Endothelial cell of umbilical vein (primary cell): ENCODE measurements at regions not wholly inside any gene's neighbourhood (a gene's known extent, or its start where the extent isn't known, plus 50 kb on each side); places are given as distances from the start of the nearest gene placed in this dataset.

Experiments
- BruUV-seq: library from RNA; stranded (reverse); fragments of 400-500 nt; replicated peaks from 2 replicates; lab custom pipeline; 2021; lab: Mats Ljungman, UMichigan
- CTCF ChIA-PET: fragments of 300-600, 350-600 bp; sonication (Branson Sonifier 250); formaldehyde crosslinking; loops from one replicate; lab custom pipeline; 2021; ENCODE audit warnings: antibody characterized with exemption, inconsistent platforms; lab: Charles Lee
- POLR2A ChIA-PET: fragments of 300-600, 350-600 bp; sonication (Branson Sonifier 250); formaldehyde crosslinking; loops from one replicate; lab custom pipeline; 2021; ENCODE audit warnings: antibody characterized with exemption, inconsistent platforms; lab: Charles Lee
- DNase-seq: peaks from one replicate; pipeline ENCODE4 v3.0.0-alpha.2; 2011; ENCODE audit warnings: low read depth, low spot score
- FAIRE-seq: peaks from 2 replicates; lab custom pipeline; 2011; peaks lifted over from hg19 to GRCh38; lab: Jason Lieb, UNC
- H2AFZ ChIP-seq: 2 replicates; pipeline ENCODE4 v1.6.0; 2012; ENCODE audit warnings: low read depth, low read length, control low read depth, inconsistent platforms
- H3K27ac ChIP-seq: 2 replicates; pipeline ENCODE4 v1.5.1; 2011; ENCODE audit warnings: low read depth, mild to moderate bottlenecking, control low read depth, low read length, moderate library complexity; ENCODE audit not compliant: insufficient read depth
- H3K27me3 ChIP-seq, 2 experiments: 2 replicates each; pipeline versions ENCODE4 v1.6.0 to v1.6.1; 2011; ENCODE audit warnings: low read length in 2 of 2, mixed read lengths in 1 of 2; ENCODE audit not compliant: control insufficient read depth in 2 of 2, insufficient read depth in 2 of 2
- H3K36me3 ChIP-seq, 2 experiments: 2 replicates in 1 of 2; 3 replicates in 1 of 2; pipeline ENCODE4 v1.5.1; 2011; ENCODE audit warnings: low read length in 2 of 2, mild to moderate bottlenecking in 1 of 2, moderate library complexity in 1 of 2; ENCODE audit not compliant: control insufficient read depth in 2 of 2, insufficient read depth in 2 of 2; ENCODE audit errors: extremely low read depth in 1 of 2
- H3K4me1 ChIP-seq: 3 replicates; pipeline ENCODE4 v1.5.1; 2011; ENCODE audit warnings: mild to moderate bottlenecking, low read length; ENCODE audit not compliant: control insufficient read depth, insufficient read depth; ENCODE audit errors: extremely low read depth
- H3K4me2 ChIP-seq: 2 replicates; pipeline ENCODE4 v1.6.1; 2011; ENCODE audit warnings: low read length, control low read depth, mixed read lengths; ENCODE audit not compliant: insufficient read depth
- H3K4me3 ChIP-seq, 3 experiments: fragments of 200-600 bp in 1 of 3; sonication (generic), shearing (Covaris generic) in 1 of 3; replicated peaks in 1 of 3; 2 replicates each; pipeline ENCODE4 v1.5.1; 2011 to 2016; ENCODE audit warnings: control low read depth in 3 of 3, low read length in 3 of 3, mild to moderate bottlenecking in 2 of 3, inconsistent platforms in 1 of 3, low read depth in 1 of 3, moderate library complexity in 1 of 3; ENCODE audit not compliant: insufficient read depth in 1 of 3
- H3K79me2 ChIP-seq: 2 replicates; pipeline ENCODE4 v1.6.0; 2012; ENCODE audit warnings: low read length, inconsistent platforms; ENCODE audit not compliant: control insufficient read depth, insufficient read depth
- H3K9ac ChIP-seq: replicated peaks from 2 replicates; pipeline ENCODE3; 2011; ENCODE audit warnings: low read length, control low read depth; ENCODE audit not compliant: insufficient read depth; ENCODE audit errors: extremely low read depth
- H3K9me1 ChIP-seq: replicated peaks from 3 replicates; pipeline ENCODE4 v1.6.0; 2011; ENCODE audit warnings: mild to moderate bottlenecking, low read length; ENCODE audit not compliant: control insufficient read depth, insufficient read depth; ENCODE audit errors: extremely low read depth
- H3K9me3 ChIP-seq: replicated peaks from 2 replicates; pipeline ENCODE4 v1.5.1; 2012; ENCODE audit warnings: low read length, inconsistent platforms; ENCODE audit not compliant: control insufficient read depth, insufficient read depth
- H4K20me1 ChIP-seq: replicated peaks from 2 replicates; pipeline ENCODE3; 2011; ENCODE audit warnings: mild to moderate bottlenecking, low read length; ENCODE audit not compliant: control insufficient read depth, insufficient read depth; ENCODE audit errors: extremely low read depth
- EZH2 ChIP-seq: IDR thresholded peaks from 2 replicates; pipeline ENCODE4 v1.6.1; 2012; ENCODE audit warnings: borderline replicate concordance, low read depth, mild to moderate bottlenecking, moderate library complexity, low read length, inconsistent platforms; ENCODE audit not compliant: severe bottlenecking
- FOS ChIP-seq: IDR thresholded peaks from 2 replicates; pipeline ENCODE4 v1.6.1; 2011; ENCODE audit warnings: mild to moderate bottlenecking, low read length, moderate library complexity, borderline replicate concordance; ENCODE audit not compliant: insufficient read depth
- GATA2 ChIP-seq: IDR thresholded peaks from 2 replicates; pipeline ENCODE4 v1.7.0; 2011; ENCODE audit warnings: low read depth, mild to moderate bottlenecking, moderate library complexity, mixed read lengths, low read length; ENCODE audit not compliant: insufficient read length, insufficient read depth
- JUN ChIP-seq: IDR thresholded peaks from 2 replicates; pipeline ENCODE4 v1.6.1; 2011; ENCODE audit warnings: borderline replicate concordance, low read depth; ENCODE audit not compliant: insufficient read length, insufficient read depth
- MYC ChIP-seq: IDR thresholded peaks from one replicate; pipeline ENCODE4 v1.6.1; 2011; ENCODE audit warnings: mild to moderate bottlenecking, low read depth, low read length
- POLR2A ChIP-seq: IDR thresholded peaks from 2 replicates; pipeline ENCODE4 v1.6.1; 2012; ENCODE audit warnings: low read depth, mild to moderate bottlenecking, control low read depth, low read length
- POLR2AphosphoS5 ChIP-seq: IDR thresholded peaks from 2 replicates; pipeline ENCODE4 v1.6.1; 2012; ENCODE audit warnings: low read depth, mild to moderate bottlenecking, control low read depth, low read length, moderate library complexity; ENCODE audit not compliant: insufficient read depth
- dilution Hi-C: fragments of 300-500 bp; cut with MboI; formaldehyde crosslinking; loops from one replicate; pipeline ENCODE4 v1.15.0; 2019; ENCODE audit warnings: low sequenced_read_pairs; ENCODE audit not compliant: extremely low pct_ligation_motif_present
- intact Hi-C: fragments of 100-400 bp; cut with micrococcal nuclease; formaldehyde crosslinking; loops from one replicate; pipeline ENCODE4 v1.10.0; 2022
- TF ChIP-seq, protein P1 (sequence below), 2 donors: IDR thresholded peaks; 1 replicate in 1 of 2; 2 replicates in 1 of 2; pipeline ENCODE4 v1.5.1; 2011; ENCODE audit warnings: low read length in 2 of 2, mild to moderate bottlenecking in 2 of 2, moderate library complexity in 2 of 2, control low read depth in 1 of 2, inconsistent platforms in 1 of 2, low read depth in 1 of 2; ENCODE audit not compliant: insufficient read depth in 1 of 2; ENCODE audit errors: extremely low read depth in 1 of 2
- TF ChIP-seq, protein P2 (sequence below): IDR thresholded peaks from 2 replicates; pipeline ENCODE4 v1.6.1; 2011; ENCODE audit not compliant: insufficient read depth, insufficient read length

DNA sequence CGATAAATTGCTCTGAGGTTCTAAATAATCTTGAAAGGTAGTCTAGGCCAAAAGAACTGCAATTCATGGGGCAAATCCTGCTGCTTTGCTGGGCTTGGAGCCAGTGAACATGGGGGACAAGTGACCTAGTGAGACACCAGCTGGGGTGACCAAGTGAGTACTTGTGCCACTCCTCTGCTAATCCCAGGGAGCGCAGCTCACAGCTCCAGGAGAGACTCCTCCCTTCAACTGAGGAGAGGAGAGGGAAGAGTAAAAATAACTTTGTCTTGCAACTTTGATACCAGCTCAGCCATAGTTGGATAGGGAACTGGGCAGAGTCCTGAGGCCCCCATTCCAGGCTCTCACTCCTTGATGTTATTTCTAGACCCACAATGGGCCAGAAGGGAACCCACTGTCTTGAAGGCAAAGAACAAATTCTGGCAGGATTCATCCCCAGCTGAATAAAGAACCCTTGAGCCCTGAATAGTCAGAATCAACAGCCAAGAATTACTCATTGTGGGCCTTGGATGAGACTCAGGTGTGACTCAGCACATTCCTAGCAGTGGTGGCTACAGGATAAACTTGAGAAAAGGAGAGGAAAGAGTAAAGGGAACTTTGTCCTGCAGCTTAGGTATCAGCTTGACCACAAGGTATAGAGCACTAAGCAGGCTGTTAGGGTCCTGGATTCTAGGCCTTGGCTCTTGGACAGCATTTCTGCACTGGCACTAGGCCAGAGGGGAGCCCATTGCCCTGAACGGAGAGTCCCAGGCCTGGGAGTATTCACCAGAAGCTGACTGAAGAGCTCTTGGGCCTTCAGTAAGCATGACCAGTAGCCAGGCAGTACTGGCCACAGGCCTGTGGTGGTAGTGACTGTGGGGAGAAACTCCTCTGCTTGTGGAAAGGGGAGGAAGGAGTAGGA lies 288.3 kb upstream of the CDH18 start:
- H3K9ac ChIP-seq: no peak overlapping the region
- H2AFZ ChIP-seq: no peak overlapping the region
- intact Hi-C loops (no loop called here), dilution Hi-C loops (no loop called here)
- no peak for FAIRE-seq
- H3K79me2 ChIP-seq: no peaks in the 10 kb centered on the region
- ChIA-PET POLR2A (no interaction called here), CTCF (no interaction called here)
- no peaks in the 10 kb centered on the region for H3K27me3 ChIP-seq
- DNase-seq: no peak
- H3K4me2 ChIP-seq: no peak overlapping the region
- H3K27ac ChIP-seq: no peak overlapping the region
- no peaks in the 10 kb centered on the region for H3K9me3 ChIP-seq
- H3K4me1 ChIP-seq: no peaks in the 10 kb centered on the region
- TF ChIP-seq, protein P1, sequence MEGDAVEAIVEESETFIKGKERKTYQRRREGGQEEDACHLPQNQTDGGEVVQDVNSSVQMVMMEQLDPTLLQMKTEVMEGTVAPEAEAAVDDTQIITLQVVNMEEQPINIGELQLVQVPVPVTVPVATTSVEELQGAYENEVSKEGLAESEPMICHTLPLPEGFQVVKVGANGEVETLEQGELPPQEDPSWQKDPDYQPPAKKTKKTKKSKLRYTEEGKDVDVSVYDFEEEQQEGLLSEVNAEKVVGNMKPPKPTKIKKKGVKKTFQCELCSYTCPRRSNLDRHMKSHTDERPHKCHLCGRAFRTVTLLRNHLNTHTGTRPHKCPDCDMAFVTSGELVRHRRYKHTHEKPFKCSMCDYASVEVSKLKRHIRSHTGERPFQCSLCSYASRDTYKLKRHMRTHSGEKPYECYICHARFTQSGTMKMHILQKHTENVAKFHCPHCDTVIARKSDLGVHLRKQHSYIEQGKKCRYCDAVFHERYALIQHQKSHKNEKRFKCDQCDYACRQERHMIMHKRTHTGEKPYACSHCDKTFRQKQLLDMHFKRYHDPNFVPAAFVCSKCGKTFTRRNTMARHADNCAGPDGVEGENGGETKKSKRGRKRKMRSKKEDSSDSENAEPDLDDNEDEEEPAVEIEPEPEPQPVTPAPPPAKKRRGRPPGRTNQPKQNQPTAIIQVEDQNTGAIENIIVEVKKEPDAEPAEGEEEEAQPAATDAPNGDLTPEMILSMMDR (IDR thresholded peaks at IDR 0.05; ENCODE audit: extremely low read depth in 1 of 2, insufficient read depth in 1 of 2, low read depth in 1 of 2, low read length in 2 of 2): no peak
- TF ChIP-seq GATA2 (no peak), EZH2 (no peak), POLR2AphosphoS5 (no peak), FOS (no peak), JUN (no peak), POLR2A (no peak), MYC (no peak)
- TF ChIP-seq, protein P2, sequence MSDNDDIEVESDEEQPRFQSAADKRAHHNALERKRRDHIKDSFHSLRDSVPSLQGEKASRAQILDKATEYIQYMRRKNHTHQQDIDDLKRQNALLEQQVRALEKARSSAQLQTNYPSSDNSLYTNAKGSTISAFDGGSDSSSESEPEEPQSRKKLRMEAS: no peak
- no peaks in the 10 kb centered on the region for H4K20me1 ChIP-seq
- H3K4me3 ChIP-seq: no peak overlapping the region
- no TSS peak for BruUV-seq
- no peaks in the 10 kb centered on the region for H3K36me3 ChIP-seq
- no peaks in the 10 kb centered on the region for H3K9me1 ChIP-seq
